ENCODE measurements at regions not wholly inside any gene's neighbourhood (a gene's known extent, or its start where the extent isn't known, plus 50 kb on each side); places are given as distances from the start of the nearest gene placed in this dataset.

DNA sequence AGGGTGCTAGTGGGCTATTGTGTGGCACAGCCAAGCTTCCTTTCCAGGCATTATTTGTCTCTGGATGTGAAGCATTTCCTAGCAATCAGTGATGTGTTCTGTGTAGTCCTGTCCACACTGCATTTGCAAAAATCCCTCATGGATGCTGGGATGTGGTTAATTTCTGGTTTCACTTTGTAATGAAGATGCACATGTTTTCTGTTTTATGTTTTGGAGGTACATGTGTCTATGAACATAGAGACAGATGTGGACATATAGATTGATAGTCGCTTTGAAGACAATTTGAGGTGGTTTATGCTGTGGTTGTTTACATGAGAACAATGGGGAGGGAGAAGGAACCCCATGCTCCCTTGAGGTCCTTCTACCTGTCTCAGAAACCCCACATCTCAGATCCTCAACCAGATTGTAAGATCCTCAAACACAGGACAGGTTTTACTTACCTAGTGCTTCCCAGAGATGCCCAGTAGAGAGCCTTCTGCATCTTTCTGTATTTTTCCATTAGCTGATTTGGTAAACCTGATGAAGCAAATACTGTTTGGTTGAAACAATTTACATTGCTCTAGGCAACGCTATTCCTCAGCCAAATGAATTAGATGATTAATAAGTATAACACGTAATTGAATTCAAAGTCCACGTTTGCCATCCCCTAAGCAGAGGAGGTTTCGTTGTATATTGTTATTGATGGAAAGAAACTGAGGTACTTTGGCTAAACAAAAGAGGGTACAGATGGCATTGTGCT is 204.4 kb downstream of the SPP2 start:
- no CpG with 5 or more reads among the region's 5 CpGs for WGBS (ENCODE audit: extremely low coverage, insufficient read length, low lambda C conversion rate)
- no peak overlapping the region for H2BK20ac ChIP-seq (ENCODE audit: low read depth, low read length, poor library complexity, severe bottlenecking)
- Mint-ChIP-seq H3K36me3 (ENCODE audit: insufficient read depth in 1 of 3, low read depth in 3 of 3) (no peaks in the 10 kb centered on the region; a peak in 1 of 7 replicates), H3K9me3 (no peaks in the 10 kb centered on the region), H3K27ac (no peak overlapping the region), H3K27me3 (ENCODE audit: low read depth) (peaks cover 6% of the 10 kb centered on the region), H3K4me1 (peaks cover 17 to 22% of the 10 kb centered on the region in 2 experiments), H3K4me3 (no peak overlapping the region)
- no peak overlapping the region for H4K91ac ChIP-seq (ENCODE audit: insufficient read length, low read depth, low read length)
- H3K27ac ChIP-seq (ENCODE audit: insufficient read length, low read depth, low read length): no peak overlapping the region
- no peaks in the 10 kb centered on the region for H3K23me2 ChIP-seq (ENCODE audit: insufficient read length, low read depth, low read length, poor library complexity, severe bottlenecking)
- H3K9ac ChIP-seq (ENCODE audit: extremely low read depth, insufficient read length, low read length): no peak overlapping the region
- H3K27me3 ChIP-seq (ENCODE audit: insufficient read depth, low read length): no peaks in the 10 kb centered on the region
- no peaks in the 10 kb centered on the region for H3K4me1 ChIP-seq (ENCODE audit: insufficient read depth, low read length)
- H2AK5ac ChIP-seq (ENCODE audit: insufficient read length, low read length): no peak overlapping the region
- H3K79me2 ChIP-seq (ENCODE audit: insufficient read depth, low read length): no peaks in the 10 kb centered on the region
- no peaks in the 10 kb centered on the region for H4K20me1 ChIP-seq (ENCODE audit: control insufficient read depth, insufficient read depth, insufficient read length)
- no peak overlapping the region for H3K56ac ChIP-seq (ENCODE audit: insufficient read length, low read depth, low read length)
- H2BK15ac ChIP-seq (ENCODE audit: low read depth, low read length): no peak overlapping the region
- DNase-seq: no peak
- no peak overlapping the region for H2BK12ac ChIP-seq (ENCODE audit: insufficient read length, low read depth, low read length)
- no peaks in the 10 kb centered on the region for H3K79me1 ChIP-seq (ENCODE audit: insufficient read depth, low read depth, low read length, poor library complexity, severe bottlenecking)
- no peak overlapping the region for H2BK5ac ChIP-seq (ENCODE audit: insufficient read length, low read length)
- H3K9me3 ChIP-seq (ENCODE audit: control insufficient read depth, low read depth, low read length): no peaks in the 10 kb centered on the region
- no peak overlapping the region for H3K4ac ChIP-seq (ENCODE audit: low read depth, low read length)
- TF ChIP-seq, protein P1, sequence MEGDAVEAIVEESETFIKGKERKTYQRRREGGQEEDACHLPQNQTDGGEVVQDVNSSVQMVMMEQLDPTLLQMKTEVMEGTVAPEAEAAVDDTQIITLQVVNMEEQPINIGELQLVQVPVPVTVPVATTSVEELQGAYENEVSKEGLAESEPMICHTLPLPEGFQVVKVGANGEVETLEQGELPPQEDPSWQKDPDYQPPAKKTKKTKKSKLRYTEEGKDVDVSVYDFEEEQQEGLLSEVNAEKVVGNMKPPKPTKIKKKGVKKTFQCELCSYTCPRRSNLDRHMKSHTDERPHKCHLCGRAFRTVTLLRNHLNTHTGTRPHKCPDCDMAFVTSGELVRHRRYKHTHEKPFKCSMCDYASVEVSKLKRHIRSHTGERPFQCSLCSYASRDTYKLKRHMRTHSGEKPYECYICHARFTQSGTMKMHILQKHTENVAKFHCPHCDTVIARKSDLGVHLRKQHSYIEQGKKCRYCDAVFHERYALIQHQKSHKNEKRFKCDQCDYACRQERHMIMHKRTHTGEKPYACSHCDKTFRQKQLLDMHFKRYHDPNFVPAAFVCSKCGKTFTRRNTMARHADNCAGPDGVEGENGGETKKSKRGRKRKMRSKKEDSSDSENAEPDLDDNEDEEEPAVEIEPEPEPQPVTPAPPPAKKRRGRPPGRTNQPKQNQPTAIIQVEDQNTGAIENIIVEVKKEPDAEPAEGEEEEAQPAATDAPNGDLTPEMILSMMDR (conservative IDR thresholded peaks at IDR 0.05): no peak
- no peak overlapping the region for H4K5ac ChIP-seq (ENCODE audit: insufficient read length, low read depth, low read length)
- H3K4me2 ChIP-seq (ENCODE audit: insufficient read depth, insufficient read length, low read length): no peak overlapping the region
- H3K18ac ChIP-seq (ENCODE audit: insufficient read length, low read depth, low read length): no peak overlapping the region
- no peak overlapping the region for H2AFZ ChIP-seq (ENCODE audit: low read length)
- no peak overlapping the region for H2BK120ac ChIP-seq (ENCODE audit: low read depth, low read length, poor library complexity, severe bottlenecking)
- H3K23ac ChIP-seq (ENCODE audit: insufficient read length, low read depth, low read length): no peak overlapping the region
- H3T11ph ChIP-seq (ENCODE audit: low read length): no peak overlapping the region
- no peak overlapping the region for H4K8ac ChIP-seq (replicated peaks; ENCODE audit: insufficient read length, low read depth, low read length)
- H3K14ac ChIP-seq (ENCODE audit: insufficient read depth, low read length): no peak overlapping the region

All from H9 (cell line).